SK-N-SH (cell line): ENCODE measurements at regions not wholly inside any gene's neighbourhood (a gene's known extent, or its start where the extent isn't known, plus 50 kb on each side); places are given as distances from the start of the nearest gene placed in this dataset.

Experiments
- CTCF ChIA-PET: fragments of 300-600, 350-600 bp; formaldehyde crosslinking; extraction: SDS; loops from one replicate; lab custom pipeline; 2021; lab: Yijun Ruan, JAX
- POLR2A ChIA-PET: fragments of 350-600 bp; sonication (Branson Sonifier 250); formaldehyde crosslinking; extraction: SDS; loops from one replicate; lab custom pipeline; 2020; ENCODE audit warnings: antibody characterized with exemption, inconsistent platforms; lab: Yijun Ruan, JAX
- DNase-seq: peaks from one replicate; pipeline ENCODE4 v3.0.0; 2012
- H2AFZ ChIP-seq: fragments of 200-600 bp; sonication (generic); 2 replicates; pipeline ENCODE4 v1.8.1; 2016; ENCODE audit warnings: antibody characterized with exemption, mild to moderate bottlenecking, low read depth
- H3F3A ChIP-seq: fragments of 200-600 bp; sonication (generic); replicated peaks from 2 replicates; pipeline ENCODE3; 2016; ENCODE audit warnings: antibody characterized with exemption, mild to moderate bottlenecking; ENCODE audit not compliant: insufficient read depth
- H3K27ac ChIP-seq, 2 experiments: fragments of 200-500 bp in 1 of 2; fragments of 200-600 bp in 1 of 2; sonication (Bioruptor generic) in 1 of 2; sonication (generic), shearing (Covaris generic) in 1 of 2; 2 replicates each; pipeline versions ENCODE4 v1.5.1 to v1.6.1; 2014 to 2016; ENCODE audit warnings: low read depth in 2 of 2, inconsistent platforms in 1 of 2, low read length in 1 of 2, mild to moderate bottlenecking in 1 of 2, mixed read lengths in 1 of 2
- H3K27me3 ChIP-seq: fragments of 200-600 bp; sonication (generic), shearing (Covaris generic); 2 replicates; pipeline ENCODE4 v1.6.1; 2016; ENCODE audit warnings: mixed run types; ENCODE audit not compliant: insufficient read depth
- H3K36me3 ChIP-seq, 2 experiments: fragments of 200-500 bp in 1 of 2; fragments of 200-600 bp in 1 of 2; sonication (Bioruptor generic) in 1 of 2; sonication (generic) in 1 of 2; replicated peaks in 1 of 2; 2 replicates each; pipeline versions ENCODE3 to v1.5.1; 2014 to 2016; ENCODE audit warnings: low read length in 1 of 2, mild to moderate bottlenecking in 1 of 2; ENCODE audit not compliant: insufficient read depth in 2 of 2, control insufficient read depth in 1 of 2
- H3K4me1 ChIP-seq, 2 experiments: fragments of 200-500 bp in 1 of 2; fragments of 200-600 bp in 1 of 2; sonication (Bioruptor generic) in 1 of 2; sonication (generic), shearing (Covaris generic) in 1 of 2; 2 replicates each; pipeline versions ENCODE4 v1.5.1 to v1.6.1; 2014 to 2016; ENCODE audit warnings: low read depth in 1 of 2, low read length in 1 of 2, mixed run types in 1 of 2; ENCODE audit not compliant: insufficient read depth in 2 of 2, control insufficient read depth in 1 of 2
- H3K4me2 ChIP-seq: fragments of 200-600 bp; sonication (generic), shearing (Covaris generic); 2 replicates; pipeline ENCODE4 v1.6.1; 2017; ENCODE audit warnings: mixed run types
- H3K4me3 ChIP-seq, 2 experiments: fragments of 200-500 bp in 1 of 2; fragments of 200-600 bp in 1 of 2; sonication (Bioruptor generic) in 1 of 2; sonication (generic), shearing (Covaris generic) in 1 of 2; 2 replicates each; pipeline versions ENCODE4 v1.5.1 to v1.8.1; 2014 to 2016; ENCODE audit warnings: low read depth in 2 of 2, inconsistent platforms in 1 of 2, low read length in 1 of 2, mild to moderate bottlenecking in 1 of 2, mixed read lengths in 1 of 2, moderate library complexity in 1 of 2
- H3K79me2 ChIP-seq: fragments of 200-600 bp; sonication (generic); 2 replicates; pipeline ENCODE4 v1.8.1; 2017; ENCODE audit warnings: mild to moderate bottlenecking; ENCODE audit not compliant: insufficient read depth
- H3K9ac ChIP-seq: fragments of 200-600 bp; sonication (generic); 2 replicates; pipeline ENCODE4 v1.6.1; 2017; ENCODE audit warnings: mixed run types
- H3K9me2 ChIP-seq: fragments of 200-600 bp; sonication (generic); 2 replicates; pipeline ENCODE4 v1.6.1; 2017; ENCODE audit warnings: mixed run types
- H3K9me3 ChIP-seq: fragments of 200-600 bp; sonication (generic); 2 replicates; pipeline ENCODE4 v1.6.1; 2017; ENCODE audit warnings: mixed run types, mild to moderate bottlenecking, moderate library complexity
- H4K20me1 ChIP-seq: fragments of 200-600 bp; sonication (generic); 2 replicates; pipeline ENCODE4 v1.6.1; 2017; ENCODE audit warnings: mild to moderate bottlenecking, mixed run types; ENCODE audit not compliant: insufficient read depth
- CHD2 ChIP-seq: fragments of 150-350 bp; IDR thresholded peaks from 2 replicates; pipeline ENCODE4 v1.6.1; 2018; ENCODE audit warnings: low read length; ENCODE audit not compliant: partially characterized antibody
- CTCF ChIP-seq: fragments of 200-600 bp; sonication (generic); IDR thresholded peaks from 2 replicates; pipeline ENCODE4 v1.6.1; 2017; ENCODE audit warnings: antibody characterized with exemption, mild to moderate bottlenecking, moderate library complexity
- EP300 ChIP-seq, 2 experiments: IDR thresholded peaks; 2 replicates each; pipeline versions ENCODE4 v1.4.0 to v1.6.1; 2012; ENCODE audit warnings: borderline replicate concordance in 1 of 2, low read depth in 1 of 2, low read length in 1 of 2
- EZH2phosphoT487 ChIP-seq: fragments of 200-600 bp; sonication (generic); IDR thresholded peaks from 2 replicates; pipeline ENCODE4 v1.6.1; 2017; ENCODE audit warnings: low read depth, mixed run types, mild to moderate bottlenecking, antibody characterized with exemption, moderate library complexity, borderline replicate concordance
- FOSL2 ChIP-seq: IDR thresholded peaks from 2 replicates; pipeline ENCODE4 v1.4.0; 2012; ENCODE audit warnings: low read depth, mild to moderate bottlenecking, moderate library complexity, borderline replicate concordance
- GATA2 ChIP-seq: sonication (generic); formaldehyde crosslinking; IDR thresholded peaks from 2 replicates; pipeline ENCODE4 v1.5.0; 2020; ENCODE audit warnings: mild to moderate bottlenecking, missing genetic modification reagents
- MAX ChIP-seq: IDR thresholded peaks from 2 replicates; pipeline ENCODE4 v1.4.0; 2012; ENCODE audit warnings: low read depth
- MEF2A ChIP-seq: IDR thresholded peaks from 2 replicates; pipeline ENCODE4 v1.4.0; 2012; ENCODE audit warnings: low read depth, borderline replicate concordance
- MXI1 ChIP-seq: IDR thresholded peaks from 2 replicates; pipeline ENCODE4 v1.6.1; 2012; ENCODE audit warnings: mild to moderate bottlenecking, low read depth, low read length, improper control_type of control experiment
- RCOR1 ChIP-seq: fragments of 150-350 bp; IDR thresholded peaks from 2 replicates; pipeline ENCODE4 v1.6.1; 2017; ENCODE audit warnings: antibody characterized with exemption, low read length
- REST ChIP-seq: IDR thresholded peaks from 2 replicates; pipeline ENCODE4 v1.6.1; 2012; ENCODE audit warnings: mild to moderate bottlenecking, low read depth, low read length, moderate library complexity
- RXRA ChIP-seq: IDR thresholded peaks from 2 replicates; pipeline ENCODE4 v1.4.0; 2012; ENCODE audit warnings: low read depth, mild to moderate bottlenecking, borderline replicate concordance
- SIN3A ChIP-seq: IDR thresholded peaks from 2 replicates; pipeline ENCODE4 v1.6.1; 2012; ENCODE audit warnings: low read depth, mild to moderate bottlenecking, low read length, moderate library complexity, borderline replicate concordance
- TAF1 ChIP-seq: IDR thresholded peaks from 2 replicates; pipeline ENCODE4 v1.6.1; 2012; ENCODE audit warnings: low read depth, mild to moderate bottlenecking, low read length, moderate library complexity, borderline replicate concordance
- USF2 ChIP-seq: fragments of 150-350 bp; IDR thresholded peaks from 2 replicates; pipeline ENCODE4 v1.6.1; 2017; ENCODE audit warnings: antibody characterized with exemption, low read length, low read depth, borderline replicate concordance
- YY1 ChIP-seq: IDR thresholded peaks from 2 replicates; pipeline ENCODE4 v1.4.0; 2012; ENCODE audit warnings: low read depth, mild to moderate bottlenecking
- ZBTB33 ChIP-seq: IDR thresholded peaks from 2 replicates; pipeline ENCODE4 v1.4.0; 2012; ENCODE audit warnings: low read depth, borderline replicate concordance
- WGBS: methylation state at CpG from one replicate; pipeline ENCODE4 v1.1.6; 2017; ENCODE audit warnings: low lambda C conversion rate; 5-methylcytosine and 5-hydroxymethylcytosine counted together

GRCh38 chr18:24662412-24662821 is 202.0 kb downstream of the HRH4 start (continued):
- no peak for TF ChIP-seq GATA2 (CRISPR knock-in tag)
- no peak for TF ChIP-seq FOSL2

- Histone ChIP-seq H3K27me3 (peaks cover 5% of the 10 kb centered on the region; the same call in 1 of the 2 replicates), H3F3A (no peaks in the 10 kb centered on the region), H3K9me2 (no peaks in the 10 kb centered on the region), H3K79me2 (no peaks in the 10 kb centered on the region), H3K4me2 (no peak overlapping the region), H4K20me1 (no peaks in the 10 kb centered on the region), H3K9ac (no peak overlapping the region), H3K36me3 (no peaks in the 10 kb centered on the region), H2AFZ (no peak overlapping the region), H3K9me3 (no peaks in the 10 kb centered on the region), H3K4me3 (no peak overlapping the region), H3K27ac (no peak overlapping the region), H3K4me1 (peaks cover 0 to 4% of the 10 kb centered on the region in 2 experiments; a peak in 1 of 4 replicates)
- 43% methylated on average over 5 of the region's 5 CpGs for WGBS
- ChIA-PET CTCF (interaction anchor here (1.2 to 1.3 kb wide), 2 partner anchors 10 to 64 kb away, joined by 5 read pairs; no protein-coding TSS in a partner anchor), POLR2A (no interaction called here)
- TF ChIP-seq USF2 (no peak), RXRA (no peak), MEF2A (no peak), TAF1 (no peak), YY1 (no peak), SIN3A (no peak), EZH2phosphoT487 (no peak), MXI1 (no peak), MAX (no peak), GATA2 (CRISPR knock-in tag) (no peak), RCOR1 (no peak), REST (no peak), FOSL2 (no peak), ZBTB33 (no peak), EP300 (IDR thresholded peaks at IDR 0.05; ENCODE audit: borderline replicate concordance in 1 of 2, low read depth in 1 of 2, low read length in 1 of 2) (no peak), CTCF (no peak), CHD2 (no peak)
- DNase-seq = no peak
Measured at GRCh38 chr18:24663026-24663425, 202.6 kb downstream of the HRH4 start.
